Muscle layer of duodenum (tissue), 2 donors: ENCODE measurements at regions not wholly inside any gene's neighbourhood (a gene's known extent, or its start where the extent isn't known, plus 50 kb on each side); places are given as distances from the start of the nearest gene placed in this dataset.
"Not testable (repeated sequence)": the region's sequence is repeated elsewhere in the genome, so short reads cannot be mapped to it uniquely, and the experiment has no call there.

Experiments
- H3K27ac ChIP-seq: one replicate; pipeline ENCODE4 v1.7.0; 2013; ENCODE audit warnings: mild to moderate bottlenecking, low read length
- H3K27me3 ChIP-seq: one replicate; pipeline ENCODE4 v1.7.0; 2013; ENCODE audit warnings: low read depth, mild to moderate bottlenecking, control low read depth, low read length
- H3K36me3 ChIP-seq, 2 donors: one replicate each; pipeline ENCODE4 v1.7.0; 2013; ENCODE audit warnings: low read length in 2 of 2, control low read depth in 1 of 2, mild to moderate bottlenecking in 1 of 2; ENCODE audit not compliant: insufficient read depth in 2 of 2, control insufficient read depth in 1 of 2
- H3K4me1 ChIP-seq, 2 donors: one replicate each; pipeline ENCODE4 v1.7.0; 2013; ENCODE audit warnings: low read length in 2 of 2, mild to moderate bottlenecking in 2 of 2, control low read depth in 1 of 2, moderate library complexity in 1 of 2; ENCODE audit not compliant: insufficient read depth in 2 of 2, control insufficient read depth in 1 of 2
- H3K4me3 ChIP-seq, 2 donors: one replicate each; pipeline ENCODE4 v1.7.0; 2013; ENCODE audit warnings: low read length in 2 of 2, low read depth in 1 of 2, mild to moderate bottlenecking in 1 of 2
- H3K9me3 ChIP-seq, 2 donors: one replicate each; pipeline ENCODE4 v1.7.0; 2013; ENCODE audit warnings: low read length in 2 of 2, control low read depth in 1 of 2, mild to moderate bottlenecking in 1 of 2; ENCODE audit not compliant: control insufficient read depth in 1 of 2
- donor health status: healthy.

DNA sequence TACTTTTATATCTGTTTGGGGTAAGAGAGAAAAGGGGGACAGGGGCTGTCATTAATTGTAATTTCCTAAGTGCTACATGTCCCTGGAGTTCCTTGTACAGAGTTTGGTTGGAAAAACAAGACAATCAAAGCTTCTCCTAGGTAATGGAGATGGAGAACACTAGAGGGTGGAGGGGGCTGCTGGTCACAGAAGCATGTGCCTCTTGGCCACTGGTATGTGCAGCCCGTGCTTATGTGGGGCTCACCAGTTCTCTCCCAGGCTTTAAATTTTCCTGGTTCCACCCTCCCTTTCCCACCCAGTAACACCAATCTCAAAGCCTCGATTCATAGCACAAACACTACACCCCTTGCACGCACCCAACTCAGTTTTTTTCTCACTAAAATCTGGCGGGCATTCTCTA lies 165.6 kb downstream of the SAMD5 start:
- H3K9me3 ChIP-seq, result peaks cover 4 to 11% of the 10 kb centered on the region in 2 donors
- H3K36me3 ChIP-seq, result no peaks in the 10 kb centered on the region
- H3K4me3 ChIP-seq, result no peak overlapping the region
- no peaks in the 10 kb centered on the region for H3K27me3 ChIP-seq
- no peak overlapping the region for H3K27ac ChIP-seq
- no peaks in the 10 kb centered on the region for H3K4me1 ChIP-seq

DNA sequence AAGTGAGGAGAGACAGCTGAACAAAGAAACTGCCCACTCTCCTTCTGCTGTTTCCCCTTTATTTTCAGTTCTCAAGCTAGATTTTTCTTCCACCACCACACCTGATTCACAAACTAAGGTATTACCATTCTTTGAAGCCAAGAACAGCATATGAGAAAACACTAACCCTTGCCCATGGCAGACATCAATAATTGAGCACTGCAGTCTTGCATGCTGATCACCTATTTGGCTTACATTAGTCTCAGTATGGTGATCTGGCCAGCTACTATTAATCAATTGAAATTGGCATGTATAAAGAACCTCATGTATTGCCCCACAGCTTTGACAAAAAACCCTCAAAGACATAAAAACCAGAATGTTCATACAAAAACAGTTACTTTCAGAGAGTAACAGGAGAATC lies 166.3 kb downstream of the SAMD5 start:
- no peaks in the 10 kb centered on the region for H3K27me3 ChIP-seq
- H3K27ac ChIP-seq, result no peak overlapping the region
- H3K4me3 ChIP-seq, result no peak overlapping the region
- no peaks in the 10 kb centered on the region for H3K4me1 ChIP-seq
- H3K36me3 ChIP-seq, result no peaks in the 10 kb centered on the region
- H3K9me3 ChIP-seq, result peaks cover 4 to 8% of the 10 kb centered on the region in 2 donors

DNA sequence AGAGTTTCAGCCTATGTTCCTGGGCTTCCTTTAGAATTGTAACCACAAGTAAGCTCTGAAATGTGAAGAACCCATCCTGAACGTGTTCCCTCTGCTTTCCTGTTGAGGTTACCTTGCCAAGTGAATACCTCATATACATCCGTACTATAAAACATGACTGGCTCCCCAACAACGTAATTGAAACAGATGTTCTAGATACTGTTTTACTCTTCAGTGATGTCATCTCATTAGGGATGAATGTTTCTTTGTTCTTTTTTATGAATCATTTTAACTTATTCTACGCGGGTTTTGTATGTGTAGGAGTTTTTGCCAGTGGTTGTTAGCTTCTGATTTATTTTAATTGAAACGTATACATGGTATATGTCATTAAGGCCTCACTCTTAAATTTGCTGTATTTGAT lies 166.8 kb downstream of the SAMD5 start:
- H3K4me3 ChIP-seq, result no peak overlapping the region
- H3K27me3 ChIP-seq, result no peaks in the 10 kb centered on the region
- no peaks in the 10 kb centered on the region for H3K36me3 ChIP-seq
- no peaks in the 10 kb centered on the region for H3K4me1 ChIP-seq
- no peak overlapping the region for H3K27ac ChIP-seq
- peaks cover 2 to 4% of the 10 kb centered on the region in 2 donors for H3K9me3 ChIP-seq

DNA sequence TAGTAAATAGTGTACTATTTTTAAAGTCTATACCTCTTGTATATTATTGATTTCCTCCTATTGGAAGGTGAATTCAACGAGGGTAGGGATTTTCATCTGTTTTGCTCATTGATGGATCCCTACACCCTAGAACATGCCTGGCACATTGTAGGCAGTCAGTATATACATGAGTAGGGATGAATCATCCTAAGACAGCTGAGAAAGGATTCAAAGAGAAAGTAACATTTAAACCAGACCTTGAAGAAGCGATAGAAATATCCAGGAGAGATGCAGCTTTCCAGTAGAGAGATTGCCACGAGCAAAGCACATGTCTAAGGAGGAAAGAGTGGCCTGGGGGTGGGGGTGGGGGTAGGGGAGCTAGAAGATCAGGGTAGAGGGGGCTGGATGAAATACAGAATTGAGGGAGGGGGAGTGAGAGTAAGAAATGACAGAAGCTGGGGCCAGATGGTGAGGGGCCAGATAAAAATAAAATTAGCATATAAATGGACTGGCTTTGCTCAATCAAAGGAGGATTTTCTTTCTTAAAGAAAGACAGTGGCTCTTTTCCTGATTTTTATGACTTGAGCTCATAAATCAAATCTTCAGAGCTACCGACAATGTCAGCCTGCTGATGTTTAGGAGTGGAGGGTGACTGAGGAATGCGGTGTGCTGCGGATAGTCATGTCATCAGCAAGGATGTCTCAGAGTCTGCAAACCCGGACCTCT lies 168.2 kb downstream of the SAMD5 start:
- no peaks in the 10 kb centered on the region for H3K4me1 ChIP-seq
- no peak overlapping the region for H3K27ac ChIP-seq
- H3K4me3 ChIP-seq, result no peak overlapping the region
- no peaks in the 10 kb centered on the region for H3K36me3 ChIP-seq
- H3K9me3 ChIP-seq, result no peaks in the 10 kb centered on the region
- no peaks in the 10 kb centered on the region for H3K27me3 ChIP-seq

DNA sequence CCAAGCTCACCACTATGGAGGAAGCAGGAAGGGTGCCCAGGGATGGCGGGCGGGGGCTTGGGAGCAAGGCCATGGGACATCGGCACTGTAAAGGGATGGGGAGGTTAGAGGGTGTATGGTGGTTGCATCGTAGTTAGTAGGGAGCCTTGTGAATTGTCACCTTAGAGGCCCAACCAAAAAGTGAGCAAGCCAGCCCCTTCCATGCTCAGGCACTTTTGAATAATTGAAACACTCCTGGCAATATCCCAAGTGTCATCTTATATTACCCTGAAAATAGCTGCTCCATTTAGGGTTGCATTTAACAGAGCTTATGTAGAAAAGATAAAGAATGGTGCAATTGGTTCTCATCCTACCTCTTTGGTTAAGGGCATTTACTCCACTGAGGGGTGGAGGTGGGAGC lies 169.2 kb downstream of the SAMD5 start:
- no peaks in the 10 kb centered on the region for H3K36me3 ChIP-seq
- H3K9me3 ChIP-seq, result no peaks in the 10 kb centered on the region
- no peak overlapping the region for H3K27ac ChIP-seq
- no peaks in the 10 kb centered on the region for H3K4me1 ChIP-seq
- no peak overlapping the region for H3K4me3 ChIP-seq
- no peaks in the 10 kb centered on the region for H3K27me3 ChIP-seq

DNA sequence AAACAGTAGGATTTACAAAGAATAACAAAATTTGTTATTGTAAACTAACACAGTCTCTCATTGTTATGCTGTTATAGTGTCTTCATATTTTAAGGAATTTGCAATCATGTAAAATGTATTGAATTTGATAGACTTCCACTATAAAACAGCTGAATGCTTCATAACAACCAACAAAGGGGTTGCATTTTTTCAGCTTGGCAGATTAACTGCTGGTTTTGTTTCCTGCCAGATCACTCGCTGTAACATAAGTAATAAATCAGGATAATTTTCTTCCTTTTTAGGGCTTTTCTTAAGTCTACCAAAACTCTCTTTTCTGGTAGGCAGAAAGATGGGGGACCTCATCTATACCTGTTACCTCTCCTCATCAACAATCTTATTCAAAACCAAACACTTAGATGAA lies 169.8 kb downstream of the SAMD5 start:
- Histone ChIP-seq H3K4me1 (no peaks in the 10 kb centered on the region), H3K27ac (no peak overlapping the region), H3K36me3 (no peaks in the 10 kb centered on the region), H3K9me3 (no peaks in the 10 kb centered on the region), H3K27me3 (no peaks in the 10 kb centered on the region), H3K4me3 (no peak overlapping the region)

DNA sequence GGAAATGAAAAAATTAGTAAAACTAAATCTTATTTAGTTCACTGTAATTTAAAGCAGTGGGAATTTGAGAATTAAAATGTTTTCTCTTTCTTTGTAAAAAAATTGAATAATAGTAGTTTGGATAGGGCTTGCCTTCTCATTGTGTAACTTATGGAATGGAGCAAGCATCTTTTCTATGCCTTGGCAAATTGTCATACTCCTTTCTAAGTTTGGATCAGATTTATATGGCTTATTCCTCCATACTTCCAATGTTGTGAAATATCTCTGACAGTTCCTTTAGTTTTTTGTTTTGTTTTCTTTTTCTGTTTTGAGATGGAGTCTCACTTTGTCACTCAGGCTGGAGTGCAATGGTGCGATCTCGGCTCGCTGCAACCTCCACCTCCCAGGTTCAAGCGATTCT lies 176.4 kb downstream of the SAMD5 start:
- H3K27me3 ChIP-seq, result no peaks in the 10 kb centered on the region
- H3K27ac ChIP-seq, result no peak overlapping the region
- no peak overlapping the region for H3K4me3 ChIP-seq
- no peaks in the 10 kb centered on the region for H3K4me1 ChIP-seq
- no peaks in the 10 kb centered on the region for H3K9me3 ChIP-seq
- H3K36me3 ChIP-seq, result no peaks in the 10 kb centered on the region

DNA sequence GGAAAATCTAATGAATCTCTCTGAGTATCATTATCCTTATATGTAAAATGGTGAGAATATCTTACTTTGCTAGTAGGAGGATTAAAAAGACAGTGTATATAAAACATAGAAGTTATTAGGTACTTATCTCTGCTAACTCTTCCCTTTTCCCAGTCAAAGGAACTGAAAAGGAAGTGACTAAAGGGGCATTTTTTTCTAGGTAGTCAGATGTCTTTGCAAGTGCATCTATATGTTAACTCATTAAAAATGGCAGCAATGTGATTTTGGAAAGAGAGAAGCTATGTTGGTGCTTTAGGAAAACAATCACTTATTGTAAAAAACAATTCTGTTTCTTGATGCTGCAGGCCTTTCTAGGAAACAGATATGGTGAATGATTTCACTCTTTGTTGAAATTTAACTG lies 180.9 kb downstream of the SAMD5 start:
- Histone ChIP-seq H3K4me1 (no peaks in the 10 kb centered on the region), H3K9me3 (no peaks in the 10 kb centered on the region), H3K27me3 (no peaks in the 10 kb centered on the region), H3K27ac (no peak overlapping the region), H3K4me3 (no peak overlapping the region), H3K36me3 (no peaks in the 10 kb centered on the region)

DNA sequence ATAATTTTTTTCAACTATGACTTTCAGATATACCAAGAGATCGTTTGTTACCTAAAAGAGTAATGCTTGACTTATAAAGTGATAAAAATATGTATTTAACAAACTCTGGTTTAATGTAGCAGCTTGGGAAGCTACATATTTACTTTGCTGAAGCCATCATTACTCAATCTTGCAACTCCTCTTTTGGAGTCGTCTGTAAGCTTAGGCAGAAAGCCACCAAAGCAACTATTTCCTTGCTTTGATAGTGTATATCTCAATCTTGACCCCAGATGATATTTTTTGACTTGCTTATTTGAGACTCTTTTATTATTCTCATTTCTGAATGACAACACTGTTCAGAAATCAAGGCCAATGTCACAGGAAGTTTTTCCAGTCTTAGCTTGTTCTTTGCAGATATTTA lies 183.0 kb downstream of the SAMD5 start:
- Histone ChIP-seq H3K4me1 (no peaks in the 10 kb centered on the region), H3K36me3 (no peaks in the 10 kb centered on the region), H3K27me3 (no peaks in the 10 kb centered on the region), H3K9me3 (no peaks in the 10 kb centered on the region), H3K27ac (no peak overlapping the region), H3K4me3 (no peak overlapping the region)

DNA sequence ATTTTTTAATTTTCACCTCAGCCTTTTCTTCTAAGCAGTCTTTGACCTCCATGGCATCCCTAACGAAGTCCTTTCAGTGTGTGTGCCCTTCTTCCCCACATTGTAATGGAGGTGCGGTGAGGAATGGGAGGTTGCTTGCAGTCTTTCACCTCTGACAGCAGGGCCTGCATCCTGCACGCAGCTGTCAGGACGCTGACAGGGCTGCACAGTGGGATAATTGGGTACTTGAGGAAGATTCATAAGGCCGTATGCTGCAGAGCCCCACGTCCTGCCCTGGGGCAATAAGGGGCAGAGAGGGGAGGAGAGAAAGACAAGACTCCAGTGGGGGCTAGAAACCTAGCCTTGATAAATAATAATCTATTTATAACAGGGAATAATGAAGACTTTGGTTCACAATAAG lies 184.7 kb downstream of the SAMD5 start:
- H3K27me3 ChIP-seq, result no peaks in the 10 kb centered on the region
- H3K4me3 ChIP-seq, result no peak overlapping the region
- H3K36me3 ChIP-seq, result no peaks in the 10 kb centered on the region
- H3K9me3 ChIP-seq, result no peaks in the 10 kb centered on the region
- no peak overlapping the region for H3K27ac ChIP-seq
- H3K4me1 ChIP-seq, result no peaks in the 10 kb centered on the region

DNA sequence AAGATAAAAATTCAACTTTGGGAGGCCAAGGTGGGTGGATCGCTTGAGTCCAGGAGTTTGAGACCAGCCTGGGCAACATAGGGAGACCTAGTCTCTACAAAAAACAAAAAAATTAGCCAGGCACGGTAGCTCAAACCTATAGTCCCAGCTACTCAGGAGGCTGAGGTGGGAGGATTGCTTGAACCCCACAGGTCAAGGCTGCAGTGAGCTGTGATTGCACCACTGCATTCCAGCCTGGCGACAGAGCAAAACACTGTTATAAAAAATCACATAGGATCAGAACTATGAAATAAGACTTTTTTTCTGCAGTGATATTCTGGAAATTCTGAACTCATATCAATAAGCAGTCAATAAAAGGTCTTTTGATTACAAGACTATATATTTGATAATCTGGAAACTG lies 186.1 kb downstream of the SAMD5 start:
- H3K27me3 ChIP-seq, H3K4me1 ChIP-seq, H3K27ac ChIP-seq, H3K4me3 ChIP-seq, H3K9me3 ChIP-seq, H3K36me3 ChIP-seq: not testable (repeated sequence)

DNA sequence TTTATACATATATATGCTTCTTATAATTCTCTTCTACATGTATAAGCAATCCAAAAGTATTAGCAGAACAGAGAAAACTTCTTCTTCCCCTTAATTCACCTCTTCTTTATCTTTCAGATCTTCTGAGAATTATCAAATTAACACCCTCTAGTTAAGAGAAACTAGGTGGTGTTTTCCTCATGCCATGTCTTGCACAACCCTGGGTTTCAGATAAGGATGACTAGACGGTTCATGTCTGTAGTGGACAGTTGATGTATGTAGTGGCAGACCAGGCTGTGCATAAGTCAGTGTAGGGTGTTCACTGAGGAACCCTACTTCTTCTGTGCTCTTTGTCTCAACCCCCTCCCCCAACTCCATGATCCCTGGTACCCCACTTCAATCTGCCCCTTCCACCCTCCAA lies 187.3 kb downstream of the SAMD5 start:
- H3K27me3 ChIP-seq, result no peaks in the 10 kb centered on the region
- H3K36me3 ChIP-seq, result no peaks in the 10 kb centered on the region
- H3K27ac ChIP-seq, result no peak overlapping the region
- H3K9me3 ChIP-seq, result no peaks in the 10 kb centered on the region
- H3K4me1 ChIP-seq, result no peaks in the 10 kb centered on the region
- no peak overlapping the region for H3K4me3 ChIP-seq
